ENCODE measurements at regions not wholly inside any gene's neighbourhood (a gene's known extent, or its start where the extent isn't known, plus 50 kb on each side); places are given as distances from the start of the nearest gene placed in this dataset.

GRCh38 chr13:83216479-83217245 lies 665.6 kb downstream of the SLITRK1 start:
- Histone ChIP-seq H3K9me2 (ENCODE audit: insufficient read depth, low read length) (no peaks in the 10 kb centered on the region), H3K4me3 (ENCODE audit: low read length) (no peak overlapping the region), H3K79me2 (replicated peaks; ENCODE audit: insufficient read depth, low read length) (no peaks in the 10 kb centered on the region), H3F3A (ENCODE audit: insufficient read depth, low read length, poor library complexity, severe bottlenecking) (no peaks in the 10 kb centered on the region), H3K27ac (ENCODE audit: low read length) (no peak overlapping the region), H3K4me2 (ENCODE audit: low read length) (no peak overlapping the region), H4K20me1 (ENCODE audit: insufficient read depth) (no peaks in the 10 kb centered on the region), H3K9me3 (ENCODE audit: low read length) (peaks cover 9% of the 10 kb centered on the region), H3K27me3 (ENCODE audit: insufficient read depth, low read depth, low read length) (no peaks in the 10 kb centered on the region), H3K36me3 (ENCODE audit: insufficient read depth, low read length) (no peaks in the 10 kb centered on the region), H3K9ac (ENCODE audit: low read length) (no peak overlapping the region), H2AFZ (ENCODE audit: low read depth, low read length) (no peak overlapping the region)
- TF ChIP-seq MXI1 (conservative IDR thresholded peaks at IDR 0.05; ENCODE audit: poor library complexity, severe bottlenecking) (no peak), POLR2AphosphoS5 (IDR thresholded peaks at IDR 0.05) (no peak), CTCF (IDR thresholded peaks at IDR 0.05; ENCODE audit: poor library complexity, severe bottlenecking) (no peak), REST (IDR thresholded peaks at IDR 0.05; ENCODE audit: borderline replicate concordance) (no peak), EP300 (conservative IDR thresholded peaks at IDR 0.05; ENCODE audit: poor library complexity, severe bottlenecking) (no peak), RAD21 (conservative IDR thresholded peaks at IDR 0.05) (no peak)

GRCh38 chr13:83215627-83216026 lies 666.6 kb downstream of the SLITRK1 start:
- peaks cover 9% of the 10 kb centered on the region for H3K9me3 ChIP-seq (ENCODE audit: low read length)
- H3K4me3 ChIP-seq (ENCODE audit: low read length), result no peak overlapping the region
- no peaks in the 10 kb centered on the region for H3K36me3 ChIP-seq (ENCODE audit: insufficient read depth, low read length)
- no peaks in the 10 kb centered on the region for H3K79me2 ChIP-seq (replicated peaks; ENCODE audit: insufficient read depth, low read length)
- H3F3A ChIP-seq (ENCODE audit: insufficient read depth, low read length, poor library complexity, severe bottlenecking), result no peaks in the 10 kb centered on the region
- no peaks in the 10 kb centered on the region for H3K27me3 ChIP-seq (ENCODE audit: insufficient read depth, low read depth, low read length)
- H3K27ac ChIP-seq (ENCODE audit: low read length), result no peak overlapping the region
- no peak overlapping the region for H2AFZ ChIP-seq (ENCODE audit: low read depth, low read length)
- no peaks in the 10 kb centered on the region for H3K9me2 ChIP-seq (ENCODE audit: insufficient read depth, low read length)
- TF ChIP-seq EP300 (conservative IDR thresholded peaks at IDR 0.05; ENCODE audit: poor library complexity, severe bottlenecking) (no peak), CTCF (IDR thresholded peaks at IDR 0.05; ENCODE audit: poor library complexity, severe bottlenecking) (no peak), SMC3 (conservative IDR thresholded peaks at IDR 0.05; ENCODE audit: poor library complexity) (no peak), EZH2 (IDR thresholded peaks at IDR 0.05; ENCODE audit: borderline replicate concordance, insufficient read depth, low read length, poor library complexity, severe bottlenecking) (no peak), TAF1 (IDR thresholded peaks at IDR 0.05; ENCODE audit: low read depth) (no peak), MXI1 (conservative IDR thresholded peaks at IDR 0.05; ENCODE audit: poor library complexity, severe bottlenecking) (no peak), POLR2AphosphoS5 (IDR thresholded peaks at IDR 0.05) (no peak)
- no peak overlapping the region for H3K4me2 ChIP-seq (ENCODE audit: low read length)
- H3K9ac ChIP-seq (ENCODE audit: low read length), result no peak overlapping the region
- H4K20me1 ChIP-seq (ENCODE audit: insufficient read depth), result no peaks in the 10 kb centered on the region
